GM18909 (cell line): ENCODE measurements at regions not wholly inside any gene's neighbourhood (a gene's known extent, or its start where the extent isn't known, plus 50 kb on each side); places are given as distances from the start of the nearest gene placed in this dataset.

ENCODE experiments used
- ATAC-seq: cut with Tn5 transposase; IDR thresholded peaks from one replicate; pipeline ENCODE4 v1.9.1; 2021; ENCODE audit warnings: mild to moderate bottlenecking; ENCODE audit not compliant: unreplicated experiment, poor library complexity

- ATAC-seq, result no peak
Measured at GRCh38 chr4:159606835-159607234, 504.0 kb downstream of the RAPGEF2 start.

DNA sequence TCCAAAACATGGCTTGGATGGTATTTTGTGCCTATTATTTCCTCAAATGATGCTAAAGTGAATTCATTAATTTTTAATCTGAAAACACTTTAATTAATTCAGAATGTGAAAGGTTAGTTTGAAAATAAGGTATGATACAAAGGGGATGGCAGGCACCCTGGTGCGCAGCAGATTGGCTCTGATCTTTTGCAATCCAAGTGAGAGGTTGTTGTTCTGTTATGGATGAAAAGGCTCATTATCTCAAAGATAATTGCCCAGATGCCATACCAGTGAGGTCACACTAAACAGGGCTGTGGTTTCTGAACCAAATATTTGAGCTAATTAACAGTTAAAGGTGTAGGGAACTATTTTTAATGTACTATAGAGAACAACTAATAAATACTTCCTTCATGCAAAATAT lies 504.9 kb downstream of the RAPGEF2 start:
- no peak for ATAC-seq

DNA sequence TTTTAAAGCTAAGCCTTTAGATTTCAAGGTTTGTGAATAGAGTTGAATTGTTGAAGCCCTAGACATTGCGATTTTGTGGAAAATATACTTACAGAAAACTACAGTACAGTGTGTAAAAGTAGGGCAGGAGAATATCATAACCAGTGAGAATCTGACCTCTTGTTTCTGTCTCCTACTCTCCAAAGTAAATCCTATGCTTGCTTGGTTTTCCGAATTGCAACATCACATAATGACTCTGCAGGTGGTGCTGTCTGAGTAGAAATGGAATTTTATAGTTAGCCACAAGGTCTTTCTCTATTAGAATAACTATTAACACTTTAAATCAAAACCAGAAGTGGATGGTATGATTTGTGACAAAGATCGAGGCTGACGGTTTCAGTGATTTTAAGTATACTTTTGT lies 505.6 kb downstream of the RAPGEF2 start:
- ATAC-seq, result no peak

- no peak for ATAC-seq
Measured at GRCh38 chr4:159632031-159632430, 529.2 kb downstream of the RAPGEF2 start.

- ATAC-seq, result no peak
Measured at GRCh38 chr4:159639671-159640323, 536.9 kb downstream of the RAPGEF2 start.

GRCh38 chr4:159649237-159649636 lies 546.4 kb downstream of the RAPGEF2 start:
- ATAC-seq, result no peak

DNA sequence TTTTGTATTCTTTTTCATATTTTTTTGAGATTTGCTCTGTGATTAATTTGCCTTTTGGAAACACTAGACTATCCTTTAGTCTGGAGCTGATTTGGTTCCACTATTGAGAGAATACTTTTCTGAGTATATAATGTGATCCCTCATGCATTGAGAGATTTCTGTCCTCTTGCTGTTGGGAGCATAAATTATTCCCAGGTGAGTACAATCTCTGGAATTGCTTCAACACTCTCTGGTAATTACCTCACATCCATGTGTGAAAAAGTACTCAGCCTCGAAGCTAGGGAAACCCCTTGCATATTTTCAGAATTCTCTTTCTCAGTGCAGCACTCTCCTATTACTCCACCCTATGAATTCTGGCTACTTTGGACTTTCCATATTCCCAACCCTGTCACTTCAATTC lies 550.0 kb downstream of the RAPGEF2 start:
- no peak for ATAC-seq

GRCh38 chr4:159655547-159655946 lies 552.7 kb downstream of the RAPGEF2 start:
- no peak for ATAC-seq

DNA sequence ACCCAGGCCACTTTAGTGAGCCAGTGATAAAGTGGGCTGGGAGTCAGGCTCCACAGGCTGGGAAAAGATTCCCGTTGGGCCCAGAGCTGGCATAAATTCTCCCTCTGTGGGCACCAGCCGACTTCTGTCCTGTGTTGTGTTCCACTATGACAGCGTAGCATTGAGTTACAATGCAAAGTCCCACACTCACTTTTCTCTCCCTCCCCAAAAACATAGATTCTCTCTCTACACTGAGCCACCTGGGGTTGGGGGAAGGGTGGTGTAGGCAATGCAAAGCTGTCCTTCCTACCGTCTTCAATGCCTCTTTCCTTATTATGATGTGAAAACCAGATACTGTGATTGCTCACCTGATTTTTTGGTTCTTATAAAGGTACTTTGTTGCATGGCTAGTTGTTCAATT lies 566.2 kb downstream of the RAPGEF2 start:
- no peak for ATAC-seq

GRCh38 chr4:159673221-159673620 lies 570.3 kb downstream of the RAPGEF2 start:
- ATAC-seq, result no peak

- no peak for ATAC-seq
Measured at GRCh38 chr4:159674241-159674640, 571.4 kb downstream of the RAPGEF2 start.

DNA sequence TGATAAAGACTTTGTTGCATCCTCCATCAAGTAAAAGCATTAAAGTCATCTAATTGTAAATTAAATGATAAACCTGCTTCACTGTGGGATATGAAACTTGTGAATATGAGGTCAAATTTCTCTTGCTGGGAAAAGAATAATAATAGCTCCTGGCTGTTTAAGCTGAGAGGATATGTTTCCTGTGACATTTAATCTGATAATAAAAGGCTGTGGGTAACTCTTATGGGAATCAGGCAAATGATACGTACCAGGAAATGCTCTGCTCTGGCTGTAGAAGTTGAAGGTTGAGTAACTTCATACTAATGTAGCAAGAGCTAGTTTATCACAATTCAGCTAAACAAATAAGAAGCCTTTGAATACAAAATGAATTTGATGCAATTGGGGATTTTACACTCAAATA lies 574.6 kb downstream of the RAPGEF2 start:
- ATAC-seq, result no peak

- no peak for ATAC-seq
Measured at GRCh38 chr4:159682996-159683395, 580.1 kb downstream of the RAPGEF2 start.

GRCh38 chr4:159684061-159684460 lies 581.2 kb downstream of the RAPGEF2 start:
- no peak for ATAC-seq

DNA sequence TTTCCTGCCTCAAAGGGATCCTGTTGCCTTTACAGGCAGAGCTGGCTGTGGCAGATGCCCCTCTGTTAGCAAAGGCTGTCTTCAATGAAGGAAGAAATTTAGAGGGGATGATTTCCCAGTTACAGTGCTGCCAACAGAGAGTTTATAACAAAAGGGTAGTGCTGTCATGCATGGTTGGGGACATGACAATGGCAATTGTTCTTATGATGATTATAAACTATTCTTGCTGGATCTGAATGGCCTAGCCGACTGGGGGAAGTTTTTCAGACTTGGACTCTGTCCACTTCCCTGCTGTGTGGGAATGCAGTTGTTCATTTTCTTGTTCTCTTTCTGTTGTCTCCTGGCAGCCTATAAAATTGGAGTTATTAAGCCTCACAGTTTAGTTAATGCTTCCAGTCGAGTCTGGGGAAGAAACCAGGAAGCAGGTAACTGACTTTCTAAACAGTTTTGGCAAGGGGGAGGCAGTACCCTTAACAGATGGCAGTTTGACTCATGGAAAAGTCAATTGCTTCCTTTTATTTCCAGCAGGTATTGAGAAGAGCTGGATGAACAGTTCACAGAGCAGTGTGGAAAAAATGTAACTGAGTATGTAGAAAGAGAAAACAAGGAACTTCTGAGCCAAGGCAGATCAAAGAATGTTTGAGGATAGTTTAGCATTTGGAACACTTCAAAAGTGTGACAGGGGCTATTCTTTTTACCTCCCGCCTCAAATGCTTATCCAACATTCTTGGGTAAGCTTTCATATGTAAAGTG lies 582.6 kb downstream of the RAPGEF2 start:
- ATAC-seq, result no peak

GRCh38 chr4:159689526-159689925 lies 586.6 kb downstream of the RAPGEF2 start:
- no peak for ATAC-seq

GRCh38 chr4:159697322-159698283 lies 594.7 kb downstream of the RAPGEF2 start:
- ATAC-seq, result no peak

GRCh38 chr4:159698336-159698735 lies 595.5 kb downstream of the RAPGEF2 start:
- no peak for ATAC-seq

- ATAC-seq, result no peak
Measured at GRCh38 chr4:159702200-159702599, 599.3 kb downstream of the RAPGEF2 start.

DNA sequence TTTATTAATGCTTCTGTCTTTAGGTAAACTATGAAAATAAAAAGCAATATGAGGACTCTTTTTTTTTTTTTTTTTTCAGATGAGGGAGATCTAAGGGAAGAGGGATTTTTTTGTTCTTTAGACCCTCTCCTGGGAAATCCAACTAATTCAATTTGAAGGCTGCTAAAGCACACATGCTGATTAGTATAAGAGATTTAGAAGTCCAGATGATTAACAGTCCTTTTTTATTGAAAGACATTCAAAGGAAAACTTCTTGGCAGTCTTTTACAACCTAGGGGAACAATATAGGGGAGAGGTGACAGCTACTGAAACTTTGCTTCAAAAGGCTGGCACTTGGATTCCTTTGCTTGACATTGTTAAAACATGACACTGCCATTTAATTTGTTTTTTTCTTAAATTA lies 602.5 kb downstream of the RAPGEF2 start:
- no peak for ATAC-seq

- no peak for ATAC-seq
Measured at GRCh38 chr4:159706704-159707103, 603.8 kb downstream of the RAPGEF2 start.
